HG02588 (cell line): ENCODE measurements at regions not wholly inside any gene's neighbourhood (a gene's known extent, or its start where the extent isn't known, plus 50 kb on each side); places are given as distances from the start of the nearest gene placed in this dataset.
"Not testable (repeated sequence)": the region's sequence is repeated elsewhere in the genome, so short reads cannot be mapped to it uniquely, and the experiment has no call there.

Source experiments
- ATAC-seq: cut with Tn5 transposase; IDR thresholded peaks from one replicate; pipeline ENCODE4 v1.9.1; 2021; ENCODE audit warnings: mild to moderate bottlenecking, moderate library complexity; ENCODE audit not compliant: unreplicated experiment

GRCh38 chr3:191148131-191148530, 50.9 kb upstream of the OSTN start:
- ATAC-seq, result no peak

DNA sequence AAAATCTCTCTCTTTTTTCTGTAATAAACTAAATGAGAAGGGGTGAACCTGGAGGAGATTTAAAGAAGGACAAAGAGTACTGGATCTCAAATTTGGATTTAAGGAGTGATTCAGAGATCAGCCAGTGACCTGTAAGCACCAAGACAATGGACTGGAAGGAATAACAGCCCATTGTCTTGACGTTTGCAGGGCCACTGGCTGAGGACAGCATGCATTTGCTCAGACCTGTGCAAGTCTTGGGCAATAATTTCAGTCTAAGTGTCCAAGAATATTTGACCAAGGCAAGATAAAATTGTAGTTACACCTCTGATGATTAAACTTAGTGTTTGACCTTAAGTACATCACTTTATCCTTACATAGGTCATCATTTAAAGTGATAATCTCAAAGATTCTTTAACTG, 55.8 kb upstream of the OSTN start:
- no peak for ATAC-seq

GRCh38 chr3:191141728-191142127, 57.3 kb upstream of the OSTN start:
- ATAC-seq, result no peak

GRCh38 chr3:191139736-191140135, 59.3 kb upstream of the OSTN start:
- peak; percentile 65 for ATAC-seq

DNA sequence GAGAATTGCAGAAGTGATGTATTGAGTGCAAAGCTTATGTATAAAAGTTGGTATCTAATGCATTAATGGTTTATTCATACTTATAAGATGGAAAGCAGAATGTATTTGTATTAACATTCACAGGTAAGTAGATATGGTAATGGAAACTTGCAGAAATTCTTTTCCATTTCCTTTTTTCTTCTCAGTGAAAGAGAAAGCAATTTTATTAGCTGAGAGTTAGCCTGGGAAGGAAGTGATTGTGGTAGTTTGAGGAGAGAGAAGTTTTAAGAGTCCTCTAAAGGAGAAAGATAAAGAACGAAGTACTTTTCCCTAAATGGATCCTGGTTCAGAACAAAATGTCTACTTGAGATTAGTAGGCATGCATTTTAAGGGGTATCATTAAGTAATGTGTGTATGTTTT, 60.1 kb upstream of the OSTN start:
- peak; percentile 31 for ATAC-seq

- no peak for ATAC-seq
Observed at GRCh38 chr3:191137708-191138107, 61.3 kb upstream of the OSTN start.

DNA sequence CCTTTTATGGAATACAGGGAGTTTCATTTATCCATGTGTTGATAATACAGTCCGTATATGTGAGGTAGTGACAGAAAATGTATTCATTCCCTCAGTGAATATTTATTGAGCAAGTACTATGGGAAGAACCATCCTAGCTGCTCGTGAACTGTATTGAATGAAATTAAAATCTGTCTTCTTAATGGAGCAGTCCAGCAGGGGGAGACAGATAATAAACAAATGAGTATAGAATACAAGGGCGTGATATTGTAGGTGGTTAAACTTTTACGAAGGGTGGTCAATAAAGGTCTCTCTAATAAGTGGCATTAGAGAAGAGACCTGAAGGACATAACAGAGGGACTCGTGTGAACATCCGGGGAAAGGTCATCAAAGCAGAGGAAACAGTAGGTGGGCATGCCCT, 62.7 kb upstream of the OSTN start:
- ATAC-seq, result no peak

- ATAC-seq, result no peak
Observed at GRCh38 chr3:191135175-191135574, 63.9 kb upstream of the OSTN start.

DNA sequence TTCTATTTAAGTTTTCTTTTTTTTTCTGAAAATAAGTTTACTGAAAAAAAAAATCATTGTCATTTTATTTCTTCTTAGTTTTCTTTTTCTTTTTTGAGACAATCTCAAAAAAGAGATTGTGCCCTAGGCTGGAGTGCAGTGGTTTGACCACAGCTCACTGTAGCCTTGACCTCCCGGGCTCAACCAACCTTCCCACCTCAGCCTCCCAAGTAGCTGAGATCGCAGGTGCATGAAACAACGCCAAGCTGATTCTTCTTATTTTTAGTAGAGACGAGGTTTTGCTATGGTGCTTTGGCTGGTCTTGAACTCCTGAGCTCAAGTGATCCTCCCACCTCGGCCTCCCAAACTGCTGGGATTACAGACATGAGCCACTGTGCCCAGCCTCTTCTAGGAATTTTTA, 65.7 kb upstream of the OSTN start:
- no peak for ATAC-seq

GRCh38 chr3:191131305-191131704, 67.7 kb upstream of the OSTN start:
- ATAC-seq, result no peak

- ATAC-seq, result not testable (repeated sequence)
Observed at GRCh38 chr3:191124891-191125290, 74.2 kb upstream of the OSTN start.

DNA sequence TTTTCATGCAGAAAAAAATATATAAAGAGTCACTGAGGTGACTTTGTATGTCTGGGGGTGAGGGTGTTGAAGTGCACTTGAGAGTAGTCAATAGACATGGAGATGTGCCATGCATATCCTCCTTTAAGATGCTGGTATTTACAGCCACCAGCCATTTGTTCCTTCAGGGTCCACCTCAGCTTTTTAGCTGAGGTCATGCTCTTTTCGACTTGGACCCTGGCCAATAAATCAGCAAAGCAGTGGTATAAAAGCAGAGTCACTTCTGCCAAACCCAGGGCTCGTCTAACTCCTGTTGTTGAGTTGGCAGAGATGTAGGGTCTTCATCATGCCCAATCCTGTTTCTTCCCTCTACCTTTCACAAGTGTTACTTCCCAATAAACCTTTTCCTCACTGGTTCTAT, 75.1 kb upstream of the OSTN start:
- no peak for ATAC-seq

DNA sequence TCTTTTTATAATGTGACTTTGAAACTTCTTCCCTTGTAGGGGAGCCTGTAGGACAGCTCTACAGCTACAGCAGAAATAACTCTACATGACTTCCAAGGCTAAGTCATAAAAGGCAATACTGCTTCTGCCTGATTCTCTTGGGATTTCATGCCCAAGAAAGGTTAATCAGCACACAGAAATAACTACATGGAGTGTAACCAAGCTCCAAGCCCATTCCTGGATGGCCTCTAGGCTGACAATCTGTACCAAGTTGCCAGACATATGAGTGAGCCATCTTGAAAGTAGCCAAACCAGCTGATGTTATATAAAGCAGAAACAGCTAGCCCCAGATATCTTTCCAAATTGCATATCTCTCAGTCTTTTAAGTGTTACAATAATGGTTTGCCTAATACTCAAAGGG, 75.8 kb upstream of the OSTN start:
- no peak for ATAC-seq

GRCh38 chr3:191120447-191121298, 78.4 kb upstream of the OSTN start:
- ATAC-seq, result no peak

GRCh38 chr3:191119415-191120295, 79.4 kb upstream of the OSTN start:
- peak; percentile 74 for ATAC-seq

GRCh38 chr3:191111722-191112121, 87.3 kb upstream of the OSTN start:
- no peak for ATAC-seq

DNA sequence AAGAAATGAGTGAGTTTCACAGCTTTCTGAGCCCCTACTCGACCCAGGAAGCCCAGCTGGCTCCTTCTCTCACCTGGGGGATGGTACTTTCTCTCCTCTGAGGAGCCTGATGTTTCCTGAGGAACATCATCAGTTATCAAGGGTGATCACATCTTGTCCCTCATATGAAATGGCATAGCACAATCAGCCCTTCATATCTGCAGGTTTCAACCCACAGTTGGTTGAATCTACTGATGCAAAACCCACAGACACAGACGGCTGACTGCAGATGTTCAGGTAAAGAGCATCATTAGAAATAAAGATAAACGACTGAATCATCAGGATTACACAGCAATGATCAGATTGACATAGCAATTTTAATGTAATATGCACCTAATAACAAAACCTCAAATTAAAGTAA, 93.6 kb upstream of the OSTN start:
- ATAC-seq, result no peak

DNA sequence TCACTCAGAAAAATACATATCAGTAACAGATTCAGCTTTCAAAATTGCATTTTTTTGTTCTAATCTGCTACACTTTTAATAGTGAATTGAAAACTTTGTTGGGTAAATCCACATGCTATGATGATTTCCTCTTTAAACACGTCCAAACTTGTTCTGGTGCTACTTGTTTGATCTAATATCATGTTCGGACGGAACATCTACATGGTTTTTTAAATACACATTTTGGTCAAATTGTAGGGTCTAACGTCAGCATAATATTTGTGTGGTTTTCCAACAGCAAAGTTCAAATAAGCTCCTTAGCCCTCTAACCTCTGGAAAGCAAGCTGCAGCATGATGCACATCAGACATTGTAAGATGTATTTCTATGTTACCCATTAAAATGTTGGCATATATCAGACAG, 98.5 kb upstream of the OSTN start:
- ATAC-seq, result no peak

- no peak for ATAC-seq
Observed at GRCh38 chr3:191094057-191094845, 104.8 kb upstream of the OSTN start.

- no peak for ATAC-seq
Observed at GRCh38 chr3:191087391-191087790, 111.7 kb upstream of the OSTN start.

DNA sequence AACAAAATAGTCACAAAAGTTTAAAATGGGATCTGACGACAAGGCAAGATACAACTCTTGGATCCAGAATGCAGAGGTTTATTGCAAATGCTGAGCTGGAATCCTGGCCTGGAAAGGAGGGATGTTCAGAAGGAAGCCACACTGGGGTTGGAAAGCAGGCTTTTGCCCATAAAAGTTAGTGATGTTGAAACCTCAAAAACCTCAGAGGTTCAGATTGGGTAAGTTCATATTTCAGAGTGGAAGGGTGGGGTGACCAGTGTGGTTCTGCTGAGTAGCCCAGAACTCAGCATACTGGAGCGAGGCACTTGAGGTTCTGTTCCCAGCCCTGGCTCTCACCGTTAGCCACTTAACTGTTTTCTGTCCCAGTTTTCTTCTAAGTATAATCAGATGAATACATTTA, 114.0 kb upstream of the OSTN start:
- no peak for ATAC-seq
